ENCODE measurements at regions not wholly inside any gene's neighbourhood (a gene's known extent, or its start where the extent isn't known, plus 50 kb on each side); places are given as distances from the start of the nearest gene placed in this dataset.
"Not testable (repeated sequence)": the region's sequence is repeated elsewhere in the genome, so short reads cannot be mapped to it uniquely, and the experiment has no call there.

DNA sequence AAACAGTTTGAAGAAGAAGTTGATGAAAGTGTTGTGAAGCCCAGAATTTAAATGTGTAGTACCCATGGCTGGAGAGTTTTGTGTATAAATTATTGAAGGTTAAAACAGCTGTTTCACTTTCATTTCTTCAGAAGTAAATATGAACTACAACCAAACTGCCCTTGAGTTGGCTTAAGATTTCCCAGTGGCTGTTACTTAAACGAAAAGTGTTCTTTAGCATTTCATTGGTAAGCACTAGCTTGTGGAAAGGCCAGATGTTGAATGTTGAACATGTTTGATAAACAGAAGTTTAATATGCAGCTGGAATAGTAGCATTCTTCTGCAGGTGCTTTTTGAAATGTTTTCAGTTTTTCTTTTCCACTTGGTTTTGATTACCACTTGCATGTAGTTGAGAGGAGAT, 83.2 kb upstream of the TNRC6B start:
- DNase-seq = no peak

DNA sequence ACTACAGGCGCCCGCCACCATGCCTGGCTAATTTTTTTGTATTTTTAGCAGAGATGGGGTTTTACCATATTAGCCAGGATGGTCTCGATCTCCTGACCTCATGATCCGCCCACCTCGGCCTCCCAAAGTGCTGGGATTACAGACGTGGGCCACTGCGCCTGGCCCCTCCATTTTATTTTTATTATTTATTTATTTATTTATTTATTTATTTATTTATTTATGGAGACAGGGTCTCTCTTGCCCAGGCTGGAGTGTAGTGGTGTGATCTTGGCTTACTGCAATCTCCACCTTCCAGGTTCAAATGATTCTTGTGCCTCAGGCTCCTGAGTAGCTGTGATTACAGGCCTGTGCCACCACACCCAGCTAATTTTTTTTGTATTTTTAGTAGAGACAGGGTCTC, 77.8 kb upstream of the TNRC6B start:
- not testable (repeated sequence) for DNase-seq

DNA sequence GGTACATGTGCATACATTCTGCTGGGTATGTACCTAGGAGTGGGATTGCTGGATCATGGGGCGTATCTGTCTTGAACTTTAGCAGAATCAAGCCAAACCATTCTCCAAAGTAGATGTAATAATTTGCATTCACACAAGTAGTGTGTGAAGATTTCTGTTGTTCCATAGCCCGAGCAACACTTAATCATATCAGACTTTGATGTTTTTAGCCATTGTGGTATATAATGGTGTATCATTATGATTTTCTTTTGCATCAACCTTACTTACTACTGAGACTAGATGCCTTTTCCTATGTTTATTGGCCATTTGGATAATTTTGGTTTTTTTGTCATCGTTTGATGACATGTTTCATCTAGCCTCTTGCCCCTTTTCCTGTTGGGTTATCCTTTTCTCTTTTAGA, 72.0 kb upstream of the TNRC6B start:
- no peak for DNase-seq

DNA sequence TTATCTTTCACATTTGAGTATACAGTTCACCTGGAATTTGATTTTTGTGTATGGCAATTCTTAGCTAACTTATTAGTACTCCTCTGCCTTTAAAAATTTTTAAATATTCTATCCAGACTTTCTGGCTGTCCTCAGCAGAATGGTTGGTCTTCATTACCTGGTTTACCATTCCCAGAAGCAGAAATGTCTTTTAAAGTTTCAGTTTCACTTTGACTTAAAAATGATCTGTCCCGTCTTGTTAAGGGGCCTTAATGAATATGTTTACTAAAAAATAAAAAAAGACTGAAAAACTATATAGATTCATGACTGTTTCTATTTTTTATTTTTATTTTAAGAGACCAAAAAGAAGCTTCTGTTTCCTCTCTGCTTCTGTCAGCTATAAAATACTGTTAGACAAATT, 70.5 kb upstream of the TNRC6B start:
- DNase-seq = no peak

DNA sequence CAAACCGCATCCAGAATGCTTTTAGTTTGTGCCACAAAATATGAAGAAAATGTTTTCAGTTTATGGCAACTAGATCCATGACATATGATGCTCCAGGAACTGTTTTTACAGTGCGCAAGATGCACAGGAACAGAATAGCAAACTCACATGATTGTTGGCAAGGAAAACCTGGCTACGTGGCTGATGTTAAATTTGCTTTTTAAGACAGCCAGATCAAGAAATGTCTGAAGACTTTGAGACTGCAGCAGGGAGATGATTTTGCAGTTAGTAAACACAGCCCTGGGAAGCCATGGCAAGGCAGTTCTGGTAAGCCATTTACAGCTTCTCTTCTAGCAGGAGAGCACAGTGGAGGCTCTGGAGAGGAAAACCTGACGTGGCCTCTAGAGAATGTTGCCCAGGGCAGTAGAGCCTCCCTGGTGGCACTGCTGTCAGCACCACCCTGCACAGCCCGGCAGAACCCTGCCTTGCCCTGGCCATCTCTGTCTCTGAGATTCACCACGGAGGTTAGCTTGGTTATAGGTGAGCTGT, 69.8 kb upstream of the TNRC6B start:
- peak in 1 of 2 donors; percentile 17 for DNase-seq

DNA sequence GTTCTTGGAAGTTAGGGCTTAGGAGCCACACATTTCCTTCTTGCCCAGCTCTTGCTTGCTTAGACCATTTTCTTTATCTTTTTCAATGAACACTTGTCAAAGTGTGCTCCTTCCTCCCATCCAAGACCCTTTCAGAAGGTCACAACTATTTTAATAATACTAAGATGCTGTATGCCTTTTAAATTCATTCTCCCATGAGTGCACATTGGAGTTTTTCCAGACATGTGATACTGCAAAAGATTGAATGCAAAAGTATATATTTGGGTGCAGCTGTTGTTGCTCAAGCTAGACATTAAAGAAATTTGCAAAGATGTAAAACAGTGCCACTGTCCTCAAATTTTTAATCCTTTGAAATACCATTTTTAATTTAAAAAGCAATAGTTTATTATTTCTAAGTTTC, 69.3 kb upstream of the TNRC6B start:
- no peak for DNase-seq

DNA sequence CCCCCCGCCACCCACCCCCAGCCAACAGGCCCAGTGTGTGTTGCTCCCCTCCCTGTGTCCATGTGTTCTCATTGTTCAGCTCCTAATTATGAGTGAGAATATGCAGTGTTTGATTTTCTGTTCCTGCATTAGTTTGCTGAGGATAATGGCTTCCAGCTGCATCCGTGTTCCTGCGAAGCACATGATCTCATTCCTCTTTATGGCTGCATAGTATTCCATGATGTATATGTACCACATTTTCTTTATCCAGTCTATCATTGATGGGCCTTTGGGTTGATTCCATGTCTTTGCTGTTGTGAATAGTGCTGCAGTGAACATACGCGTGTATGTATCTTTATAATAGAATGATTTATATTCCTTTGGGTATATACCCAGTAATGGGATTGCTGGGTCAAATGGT, 68.8 kb upstream of the TNRC6B start:
- DNase-seq = not testable (repeated sequence)

DNA sequence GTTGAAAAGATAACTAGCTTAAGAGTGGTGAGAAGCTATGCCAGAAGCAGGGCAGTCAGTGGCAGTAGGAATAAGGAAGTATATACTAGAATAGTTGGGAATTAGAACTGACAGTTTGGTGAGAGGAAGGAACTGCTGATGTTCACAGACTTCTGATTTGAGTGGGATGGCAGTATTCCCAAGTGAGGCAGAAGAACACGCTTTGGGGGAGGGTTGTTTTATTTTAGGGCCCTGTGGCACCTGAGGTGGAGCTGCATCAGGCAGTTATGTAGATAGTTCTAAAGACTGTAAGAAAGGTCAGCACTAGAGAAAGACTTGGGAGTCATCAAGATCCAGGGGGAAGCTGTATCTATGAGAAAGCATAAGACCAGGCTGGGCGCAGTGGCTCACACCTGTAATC, 66.3 kb upstream of the TNRC6B start:
- no peak for DNase-seq

DNA sequence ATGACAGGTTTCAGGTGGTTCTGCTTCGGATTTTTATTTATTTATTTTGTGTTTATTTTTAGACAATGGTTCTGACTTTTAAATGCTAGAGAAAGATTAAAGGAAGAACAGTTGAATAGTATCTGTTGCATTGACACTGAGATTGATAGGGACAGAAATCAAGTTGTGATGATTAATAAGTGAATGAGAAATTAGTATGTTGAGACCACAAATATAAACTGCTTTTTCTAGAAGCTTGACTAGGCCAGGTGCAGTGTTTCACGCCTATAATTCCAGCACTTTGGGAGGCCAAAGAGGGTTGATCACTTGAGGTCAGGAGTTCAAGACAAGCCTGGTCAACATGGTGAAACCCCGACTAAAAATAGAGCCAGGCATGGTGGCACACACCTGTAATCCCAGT, 65.1 kb upstream of the TNRC6B start:
- no peak for DNase-seq

DNA sequence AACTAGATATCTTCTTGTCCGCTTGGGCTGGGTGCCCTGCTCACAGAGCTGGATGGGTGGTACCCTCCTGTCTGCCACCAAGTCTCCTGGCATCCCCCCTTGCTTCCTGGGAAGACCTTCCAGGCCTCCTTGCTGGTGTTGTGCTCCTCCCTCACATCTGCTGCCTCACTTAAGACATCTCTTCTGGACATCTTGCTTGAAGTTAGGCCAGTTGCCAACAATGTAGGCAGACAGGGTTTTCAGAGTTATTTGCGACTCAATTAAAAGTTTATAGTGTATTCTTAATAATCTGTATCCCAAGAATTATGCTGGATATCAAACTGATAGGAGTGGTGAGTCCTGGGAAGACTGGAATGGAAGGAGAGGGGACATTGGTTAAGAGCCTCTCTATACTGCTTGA, 64.0 kb upstream of the TNRC6B start:
- DNase-seq = no peak

DNA sequence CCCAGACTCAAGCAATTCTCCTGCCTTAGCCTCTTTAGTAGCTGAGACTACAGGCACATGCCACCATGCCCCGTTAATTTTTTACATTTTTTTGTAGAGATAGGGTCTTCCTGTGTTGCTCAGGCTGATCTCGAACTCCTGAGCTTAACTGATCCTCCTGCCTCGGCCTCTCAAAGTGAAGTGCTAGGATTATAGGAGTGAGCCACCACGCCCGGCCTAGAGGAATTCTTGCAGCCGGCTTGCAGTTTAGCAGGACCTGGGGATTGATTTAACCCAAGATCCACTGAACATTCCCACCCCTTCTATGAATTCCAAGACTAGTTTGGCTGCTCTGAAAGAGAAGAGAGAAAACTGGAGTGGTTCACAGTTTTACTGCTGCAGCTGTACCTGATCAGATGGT, 63.3 kb upstream of the TNRC6B start:
- no peak for DNase-seq

DNA sequence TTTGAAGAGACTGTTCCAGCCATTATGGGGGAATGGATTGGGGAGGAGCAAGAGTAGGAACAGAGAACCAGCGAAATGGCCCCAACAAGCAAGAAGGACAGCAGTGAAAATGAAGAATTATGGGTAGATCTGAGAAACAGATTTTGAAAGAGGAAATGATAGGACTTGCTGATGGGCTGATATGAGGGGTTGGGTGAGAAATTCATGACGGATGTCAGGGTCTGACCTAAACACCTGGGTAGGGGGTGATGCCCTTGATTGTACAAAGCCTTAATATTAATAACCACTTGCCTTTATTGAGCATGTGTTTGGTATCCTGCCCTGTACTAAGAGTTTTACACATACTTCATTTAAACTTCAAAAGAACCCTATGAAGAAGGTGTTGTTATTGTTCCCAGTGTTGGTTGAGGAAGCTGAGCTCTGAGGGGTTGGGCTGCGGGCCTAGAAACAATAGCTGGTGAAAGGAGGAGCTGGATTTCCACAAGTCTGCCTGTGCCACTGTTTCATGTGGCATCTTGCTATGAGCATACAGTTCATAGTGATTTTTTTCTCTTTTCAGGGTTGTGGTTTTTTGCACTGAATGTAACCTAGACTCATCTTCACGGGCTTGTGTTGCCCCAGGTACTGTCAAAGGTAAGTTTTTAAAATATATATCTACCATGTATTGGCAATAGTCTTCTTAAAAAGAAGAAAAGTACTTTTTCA, 61.1 kb upstream of the TNRC6B start:
- no peak for DNase-seq

DNA sequence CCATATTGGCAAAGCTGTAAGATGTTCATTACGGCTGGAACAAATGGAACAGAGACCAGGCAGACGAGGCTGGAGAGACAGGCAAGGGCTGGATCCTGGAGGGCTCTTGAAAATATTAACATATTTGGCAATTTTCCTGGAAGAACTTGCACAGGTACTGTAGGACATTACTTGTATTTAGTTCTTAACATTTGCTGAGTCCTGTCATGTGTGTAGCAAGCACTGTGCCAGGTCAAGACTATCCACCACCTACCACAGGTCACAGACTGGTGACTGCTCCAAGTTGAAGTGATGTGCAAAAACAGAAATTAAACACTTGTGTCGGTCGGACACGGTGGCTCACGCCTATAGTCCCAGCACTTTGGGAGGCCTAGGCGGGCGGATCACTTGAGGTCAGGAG, 58.7 kb upstream of the TNRC6B start:
- no peak for DNase-seq

DNA sequence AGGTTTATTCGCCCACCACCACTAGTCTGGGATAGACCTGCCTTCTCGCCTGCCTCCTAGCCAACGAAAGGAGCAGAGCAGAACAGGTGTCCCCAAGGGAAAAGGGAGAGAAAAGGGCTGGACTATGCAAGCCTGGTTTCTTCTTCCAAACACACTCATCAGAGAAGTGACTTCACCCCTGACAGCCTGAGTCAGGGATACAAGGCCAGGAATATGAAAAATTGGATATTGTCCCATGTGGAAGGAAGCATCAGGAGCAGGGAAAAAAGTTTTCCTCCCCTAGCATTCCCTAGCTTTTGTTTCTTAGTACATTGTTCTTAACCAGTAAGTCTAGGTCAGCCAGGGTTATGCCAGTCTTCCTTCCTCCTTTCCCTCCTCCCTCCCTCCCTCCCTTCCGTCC, 56.9 kb upstream of the TNRC6B start:
- DNase-seq = no peak

DNA sequence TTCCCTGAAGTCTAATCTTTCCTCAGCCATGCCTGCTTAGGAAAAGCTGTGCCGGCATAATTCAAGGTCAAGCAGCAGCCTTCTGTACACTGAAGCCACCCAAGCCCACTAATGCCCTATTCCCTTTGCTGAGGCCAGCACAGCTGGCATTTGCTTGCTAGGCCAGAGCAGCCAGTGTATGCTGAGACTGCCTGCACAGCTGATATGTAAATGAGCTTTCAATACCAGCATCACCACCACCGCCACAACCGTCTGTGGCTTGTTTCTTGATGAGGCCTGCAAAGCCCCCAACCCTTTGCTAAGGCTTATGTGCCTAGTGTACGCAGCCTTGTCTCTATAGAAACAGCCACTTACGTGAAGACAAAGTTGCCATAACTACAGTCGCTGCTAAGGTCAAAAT, 56.3 kb upstream of the TNRC6B start:
- DNase-seq = no peak

DNA sequence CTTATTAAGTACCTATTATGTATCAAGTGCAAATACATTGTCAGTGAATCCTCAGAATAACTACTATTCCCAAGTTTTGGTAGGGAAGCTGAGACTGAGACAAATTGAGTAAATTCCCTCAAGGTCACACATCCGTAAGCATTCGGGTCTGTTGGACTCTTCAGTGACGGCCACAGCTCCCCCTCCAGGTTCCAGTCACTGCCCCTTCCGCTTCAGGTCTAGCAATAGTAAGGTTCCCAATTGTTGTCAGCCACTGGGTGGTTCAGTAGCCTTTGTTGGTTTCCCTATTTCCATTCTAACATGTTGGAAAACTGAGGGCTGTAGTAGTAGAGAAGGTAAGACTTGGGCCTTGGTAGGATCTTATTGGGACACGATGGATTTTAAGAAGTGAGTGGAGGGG, 54.9 kb upstream of the TNRC6B start:
- DNase-seq = no peak

DNA sequence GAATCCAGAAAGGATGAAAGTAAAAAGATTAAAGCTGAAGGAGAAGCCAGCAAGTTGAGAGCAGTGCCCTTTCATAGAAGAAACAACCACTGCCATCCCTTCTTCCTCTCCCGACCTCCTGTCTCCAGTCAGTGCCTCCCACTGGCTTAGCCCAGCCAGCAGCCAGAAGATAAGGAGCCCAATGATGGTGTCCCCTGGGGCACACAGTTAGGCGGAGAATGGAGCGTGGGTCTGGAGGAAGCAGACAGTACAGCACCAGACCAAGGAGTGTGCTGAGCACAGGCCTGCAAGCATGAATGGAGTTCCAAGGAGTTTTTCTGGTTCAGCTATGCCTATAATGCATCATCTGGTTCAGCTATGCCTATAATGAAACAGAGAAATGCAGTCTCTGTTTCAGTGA, 54.3 kb upstream of the TNRC6B start:
- DNase-seq = no peak

All from stimulated activated CD4-positive, alpha-beta T cell treated with anti-CD3 and anti-CD28 coated beads, Interleukin-2, amount 100 ng/mL, for 48 hours (primary cell).